A549 (cell line): ENCODE measurements at regions not wholly inside any gene's neighbourhood (a gene's known extent, or its start where the extent isn't known, plus 50 kb on each side); places are given as distances from the start of the nearest gene placed in this dataset.

Experiments
- ATAC-seq, 2 experiments: fragments of 200-7000 bp in 1 of 2; fragments of >200 bp in 1 of 2; cut with Nextera tagmentation in 1 of 2; cut with Tn5 transposase in 1 of 2; 3 replicates each; pipeline versions ENCODE4 v1.8.0 to v1.9.1; 2018 to 2020; ENCODE audit warnings: mild to moderate bottlenecking in 1 of 2, moderate library complexity in 1 of 2
- CTCF ChIA-PET: fragments of 300-600 bp; sonication (Branson Sonifier 250); formaldehyde crosslinking; extraction: SDS; loops from one replicate; lab custom pipeline; 2021; ENCODE audit warnings: antibody characterized with exemption, inconsistent platforms; lab: Yijun Ruan, JAX
- POLR2A ChIA-PET: fragments of 350-600 bp; formaldehyde crosslinking; extraction: SDS; loops from one replicate; lab custom pipeline; 2021; ENCODE audit warnings: antibody characterized with exemption, inconsistent platforms; lab: Yijun Ruan, JAX
- DNase-seq, 2 experiments: peaks; one replicate each; pipeline versions ENCODE4 v3.0.0 to v3.0.0-alpha.2; 2011 to 2016; ENCODE audit warnings: low read depth in 1 of 2, low spot score in 1 of 2
- FAIRE-seq: peaks from 2 replicates; lab custom pipeline; 2011; peaks lifted over from hg19 to GRCh38; lab: Jason Lieb, UNC
- H3K27ac ChIP-seq, 2 experiments: fragments of >200 bp; sonication (Bioruptor Twin); formaldehyde crosslinking; 3 replicates each; pipeline ENCODE4 v1.5.1; 2016 to 2017
- H3K4me1 ChIP-seq: fragments of >200 bp; sonication (Bioruptor Twin); formaldehyde crosslinking; 3 replicates; pipeline ENCODE4 v1.6.1; 2016
- H3K4me2 ChIP-seq: fragments of >200 bp; sonication (Bioruptor Twin); formaldehyde crosslinking; 3 replicates; pipeline ENCODE4 v1.6.1; 2016
- H3K4me3 ChIP-seq: fragments of >200 bp; sonication (Bioruptor Twin); formaldehyde crosslinking; 3 replicates; pipeline ENCODE4 v1.5.1; 2016
- H3K9me3 ChIP-seq: fragments of >200 bp; sonication (Bioruptor Twin); formaldehyde crosslinking; 3 replicates; pipeline ENCODE4 v1.6.1; 2016
- CBX2 ChIP-seq: fragments of 200-600 bp; sonication (generic); IDR thresholded peaks from 2 replicates; pipeline ENCODE4 v1.6.1; 2016; ENCODE audit warnings: low read depth, mild to moderate bottlenecking, borderline replicate concordance
- CEBPB ChIP-seq, 2 experiments: fragments of >200 bp in 1 of 2; sonication (Bioruptor Twin) in 1 of 2; formaldehyde crosslinking in 1 of 2; IDR thresholded peaks; 2 replicates each; pipeline ENCODE4 v1.6.1; 2012 to 2016
- CTCF ChIP-seq: fragments of >200 bp; sonication (Bioruptor Twin); formaldehyde crosslinking; IDR thresholded peaks from 3 replicates; pipeline ENCODE4 v1.5.1; 2016
- E2F6 ChIP-seq: IDR thresholded peaks from 2 replicates; pipeline ENCODE4 v1.6.1; 2012; ENCODE audit warnings: low read depth, borderline replicate concordance
- FOSB ChIP-seq: fragments of 250-450 bp; sonication (Bioruptor Pico); IDR thresholded peaks from 2 replicates; pipeline ENCODE4 v1.5.0; 2020; ENCODE audit warnings: mild to moderate bottlenecking, moderate library complexity
- FOSL2 ChIP-seq, 2 experiments: fragments of 450-650 bp in 1 of 2; fragments of >200 bp in 1 of 2; sonication (Bioruptor Twin) in 1 of 2; formaldehyde crosslinking; IDR thresholded peaks; 2 replicates each; pipeline versions ENCODE4 v1.5.0 to v1.6.1; 2016 to 2020; ENCODE audit warnings: mild to moderate bottlenecking in 1 of 2, moderate library complexity in 1 of 2
- FOXS1 ChIP-seq: fragments of 250-450 bp; sonication (Bioruptor Pico); IDR thresholded peaks from 2 replicates; pipeline ENCODE4 v1.5.0; 2020; ENCODE audit warnings: mild to moderate bottlenecking, moderate library complexity
- GATA3 ChIP-seq: IDR thresholded peaks from 2 replicates; pipeline ENCODE4 v1.6.1; 2012; ENCODE audit warnings: borderline replicate concordance
- HEYL ChIP-seq: fragments of 250-450 bp; sonication (Bioruptor Pico); IDR thresholded peaks from 2 replicates; pipeline ENCODE4 v1.8.0; 2021; ENCODE audit warnings: mild to moderate bottlenecking, moderate library complexity
- JUNB ChIP-seq: fragments of >200 bp; sonication (Bioruptor Twin); formaldehyde crosslinking; IDR thresholded peaks from 2 replicates; pipeline ENCODE4 v1.6.1; 2016
- MAFK ChIP-seq: fragments of 450-650 bp; IDR thresholded peaks from 2 replicates; pipeline ENCODE4 v1.6.1; 2014; ENCODE audit not compliant: partially characterized antibody
- MAZ ChIP-seq: fragments of 150-350 bp; IDR thresholded peaks from 2 replicates; pipeline ENCODE4 v1.6.1; 2014; ENCODE audit warnings: antibody characterized with exemption, low read depth, low read length, borderline replicate concordance
- RARB ChIP-seq: fragments of 250-450 bp; sonication (Bioruptor Pico); IDR thresholded peaks from 2 replicates; pipeline ENCODE4 v1.8.0; 2021; ENCODE audit warnings: mild to moderate bottlenecking, moderate library complexity
- REST ChIP-seq: fragments of 200-600 bp; sonication (generic); IDR thresholded peaks from 2 replicates; pipeline ENCODE4 v1.6.1; 2016; ENCODE audit warnings: antibody characterized with exemption, mild to moderate bottlenecking, moderate library complexity
- RNF2 ChIP-seq: fragments of 200-600 bp; sonication (generic); IDR thresholded peaks from 2 replicates; pipeline ENCODE4 v1.6.1; 2016; ENCODE audit warnings: low read depth, mild to moderate bottlenecking, antibody characterized with exemption, moderate library complexity, borderline replicate concordance
- TP53 ChIP-seq: fragments of 250-450 bp; sonication (Bioruptor Pico); IDR thresholded peaks from 2 replicates; pipeline ENCODE4 v1.5.0; 2021; ENCODE audit warnings: mild to moderate bottlenecking, moderate library complexity
- ZC3H11A ChIP-seq: fragments of 450-650 bp; IDR thresholded peaks from 2 replicates; pipeline ENCODE4 v1.6.1; 2014; ENCODE audit warnings: antibody characterized with exemption, mild to moderate bottlenecking
- ZSCAN20 ChIP-seq: fragments of 250-450 bp; sonication (Bioruptor Pico); IDR thresholded peaks from 2 replicates; pipeline ENCODE4 v1.8.0; 2022; ENCODE audit warnings: mild to moderate bottlenecking, moderate library complexity
- WGBS: methylation state at CpG from one replicate; pipeline ENCODE4 v1.1.6; 2017; ENCODE audit errors: missing lambda C conversion rate; 5-methylcytosine and 5-hydroxymethylcytosine counted together
- TF ChIP-seq, protein P1 (sequence below): IDR thresholded peaks from 2 replicates; pipeline ENCODE4 v1.6.1; 2012
- TF ChIP-seq, protein P2 (sequence below): fragments of 250-450 bp; sonication (Bioruptor Pico); IDR thresholded peaks from 2 replicates; pipeline ENCODE4 v1.5.0; 2020; ENCODE audit warnings: low read depth, mild to moderate bottlenecking, moderate library complexity
- TF ChIP-seq, protein P3 (sequence below): fragments of >200 bp; sonication (Bioruptor Twin); formaldehyde crosslinking; IDR thresholded peaks from 2 replicates; pipeline ENCODE4 v1.6.1; 2016
- TF ChIP-seq, protein P4 (sequence below): fragments of 450-650 bp; IDR thresholded peaks from 2 replicates; pipeline ENCODE4 v1.6.1; 2014; ENCODE audit warnings: antibody characterized with exemption

GRCh38 chr4:169818063-169818679 lies 60.4 kb upstream of the HPF1 start:
- no peaks in the 10 kb centered on the region for H3K9me3 ChIP-seq
- H3K4me1 ChIP-seq: peaks cover 12% of the 10 kb centered on the region; the same call in 1 of the 3 replicates
- H3K27ac ChIP-seq: no peak overlapping the region
- H3K4me2 ChIP-seq: no peak overlapping the region
- 17% methylated on average over 6 of the region's 6 CpGs for WGBS
- no peak for ATAC-seq
- POLR2A ChIA-PET: no interaction called here
- H3K4me3 ChIP-seq: no peak overlapping the region
- TF ChIP-seq ZSCAN20 (CRISPR knock-in tag) (no peak), MAZ (no peak), REST (no peak), RNF2 (no peak), CBX2 (no peak), RARB (no peak), ZC3H11A (no peak), E2F6 (no peak), FOSB (CRISPR knock-in tag) (no peak), MAFK (no peak), CEBPB (IDR thresholded peaks at IDR 0.05) (no peak)
- TF ChIP-seq, protein P1, sequence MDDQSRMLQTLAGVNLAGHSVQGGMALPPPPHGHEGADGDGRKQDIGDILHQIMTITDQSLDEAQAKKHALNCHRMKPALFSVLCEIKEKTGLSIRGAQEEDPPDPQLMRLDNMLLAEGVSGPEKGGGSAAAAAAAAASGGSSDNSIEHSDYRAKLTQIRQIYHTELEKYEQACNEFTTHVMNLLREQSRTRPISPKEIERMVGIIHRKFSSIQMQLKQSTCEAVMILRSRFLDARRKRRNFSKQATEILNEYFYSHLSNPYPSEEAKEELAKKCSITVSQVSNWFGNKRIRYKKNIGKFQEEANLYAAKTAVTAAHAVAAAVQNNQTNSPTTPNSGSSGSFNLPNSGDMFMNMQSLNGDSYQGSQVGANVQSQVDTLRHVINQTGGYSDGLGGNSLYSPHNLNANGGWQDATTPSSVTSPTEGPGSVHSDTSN: no peak
- TF ChIP-seq, protein P2, sequence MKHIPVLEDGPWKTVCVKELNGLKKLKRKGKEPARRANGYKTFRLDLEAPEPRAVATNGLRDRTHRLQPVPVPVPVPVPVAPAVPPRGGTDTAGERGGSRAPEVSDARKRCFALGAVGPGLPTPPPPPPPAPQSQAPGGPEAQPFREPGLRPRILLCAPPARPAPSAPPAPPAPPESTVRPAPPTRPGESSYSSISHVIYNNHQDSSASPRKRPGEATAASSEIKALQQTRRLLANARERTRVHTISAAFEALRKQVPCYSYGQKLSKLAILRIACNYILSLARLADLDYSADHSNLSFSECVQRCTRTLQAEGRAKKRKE: no peak
- TF ChIP-seq, protein P3, sequence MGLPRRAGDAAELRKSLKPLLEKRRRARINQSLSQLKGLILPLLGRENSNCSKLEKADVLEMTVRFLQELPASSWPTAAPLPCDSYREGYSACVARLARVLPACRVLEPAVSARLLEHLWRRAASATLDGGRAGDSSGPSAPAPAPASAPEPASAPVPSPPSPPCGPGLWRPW: no peak
- FAIRE-seq: no peak
- CTCF ChIA-PET: interaction anchor here (1.7 kb wide), 1 partner anchor 219 kb away, joined by 4 read pairs; no protein-coding TSS in a partner anchor
- no peak for DNase-seq

DNA sequence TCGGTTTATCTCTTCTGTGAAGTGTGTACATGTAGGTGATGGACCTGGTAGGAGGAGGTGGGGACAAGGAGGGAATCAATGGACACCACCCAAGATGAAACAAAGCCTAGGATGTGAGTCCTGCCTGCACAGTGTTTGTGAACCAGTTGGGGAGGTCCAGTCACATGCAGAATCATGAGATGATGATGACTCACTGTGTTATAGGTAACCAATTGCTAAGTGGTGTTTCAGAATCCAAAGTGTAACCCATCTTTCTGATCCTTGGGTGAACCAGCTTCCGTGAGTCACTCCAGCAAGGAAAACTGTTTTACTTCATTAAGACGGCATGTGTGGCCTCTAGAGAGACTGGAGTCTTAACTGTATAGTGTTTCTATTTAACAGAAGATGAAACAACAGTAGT lies 57.9 kb upstream of the HPF1 start:
- peak; percentile 38 to 55 for DNase-seq
- CTCF ChIA-PET: interaction anchor here (0.7 to 1.2 kb wide), 2 partner anchors 214 to 232 kb away, joined by 3 read pairs; no protein-coding TSS in a partner anchor
- peak; percentile 73 to 84 for ATAC-seq

More for the DNA sequence above, 57.9 kb upstream of the HPF1 start:
- whole genome bisulfite sequencing: 9% methylated on average over 3 of the region's 3 CpGs
- Histone ChIP-seq H3K4me1 (peaks cover 20% of the 10 kb centered on the region; the same call in 1 of the 3 replicates), H3K4me2 (peak overlapping the region; percentile 51), H3K9me3 (no peaks in the 10 kb centered on the region), H3K4me3 (no peak overlapping the region), H3K27ac (peak overlapping the region; percentile 65 to 76)
- FAIRE-seq: no peak
- POLR2A ChIA-PET: no interaction called here
- TF ChIP-seq, protein P4, sequence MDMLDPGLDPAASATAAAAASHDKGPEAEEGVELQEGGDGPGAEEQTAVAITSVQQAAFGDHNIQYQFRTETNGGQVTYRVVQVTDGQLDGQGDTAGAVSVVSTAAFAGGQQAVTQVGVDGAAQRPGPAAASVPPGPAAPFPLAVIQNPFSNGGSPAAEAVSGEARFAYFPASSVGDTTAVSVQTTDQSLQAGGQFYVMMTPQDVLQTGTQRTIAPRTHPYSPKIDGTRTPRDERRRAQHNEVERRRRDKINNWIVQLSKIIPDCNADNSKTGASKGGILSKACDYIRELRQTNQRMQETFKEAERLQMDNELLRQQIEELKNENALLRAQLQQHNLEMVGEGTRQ: peak; percentile 32; the same call in 1 of the 2 replicates
- TF ChIP-seq GATA3 (no peak), FOXS1 (CRISPR knock-in tag) (no peak), ZC3H11A (no peak), FOSL2 (IDR thresholded peaks at IDR 0.05) (peak; percentile 62; the same call in 1 of the 2 replicates), FOSL2 (CRISPR knock-in tag; IDR thresholded peaks at IDR 0.05) (peak; percentile 78), TP53 (CRISPR knock-in tag) (no peak), HEYL (no peak), JUNB (peak; percentile 50; the same call in 1 of the 2 replicates), CTCF (no peak)
